Astrocyte (in vitro differentiated cells and primary cell): ENCODE measurements at regions not wholly inside any gene's neighbourhood (a gene's known extent, or its start where the extent isn't known, plus 50 kb on each side); places are given as distances from the start of the nearest gene placed in this dataset.

Experiments used
- DNase-seq: peaks from one replicate; pipeline ENCODE4 v3.0.0-alpha.2; 2010; ENCODE audit warnings: low read depth
- FAIRE-seq: peaks from 2 replicates; lab custom pipeline; 2011; peaks lifted over from hg19 to GRCh38; lab: Jason Lieb, UNC
- H2AFZ ChIP-seq: 2 replicates; pipeline ENCODE4 v1.6.0; 2012; ENCODE audit warnings: low read depth, low read length, inconsistent platforms
- H3K27ac ChIP-seq: 2 replicates; pipeline ENCODE4 v1.5.1; 2011; ENCODE audit warnings: low read depth, low read length, inconsistent platforms
- H3K27me3 ChIP-seq: 2 replicates; pipeline ENCODE4 v1.6.0; 2011; ENCODE audit warnings: low read length, inconsistent platforms; ENCODE audit not compliant: insufficient read depth
- H3K36me3 ChIP-seq: 2 replicates; pipeline ENCODE4 v1.5.1; 2011; ENCODE audit warnings: low read length, inconsistent platforms; ENCODE audit not compliant: insufficient read depth
- H3K4me1 ChIP-seq: 2 replicates; pipeline ENCODE4 v1.5.1; 2011; ENCODE audit warnings: low read length, inconsistent platforms; ENCODE audit not compliant: insufficient read depth
- H3K4me2 ChIP-seq: 2 replicates; pipeline ENCODE4 v1.6.0; 2012; ENCODE audit warnings: low read length, inconsistent platforms
- H3K4me3 ChIP-seq: 2 replicates; pipeline ENCODE4 v1.5.1; 2011; ENCODE audit warnings: low read depth, mild to moderate bottlenecking, low read length, inconsistent platforms; ENCODE audit not compliant: insufficient read depth
- H3K79me2 ChIP-seq: 2 replicates; pipeline ENCODE4 v1.6.0; 2012; ENCODE audit warnings: mild to moderate bottlenecking, low read length, inconsistent platforms; ENCODE audit not compliant: insufficient read depth
- H3K9ac ChIP-seq: 2 replicates; pipeline ENCODE4 v1.6.0; 2012; ENCODE audit warnings: mild to moderate bottlenecking, low read length, inconsistent platforms
- H3K9me3 ChIP-seq: 2 replicates; pipeline ENCODE4 v1.5.1; 2012; ENCODE audit warnings: low read depth, mild to moderate bottlenecking, low read length, inconsistent platforms; ENCODE audit not compliant: insufficient read depth
- H4K20me1 ChIP-seq: 2 replicates; pipeline ENCODE4 v1.6.0; 2012; ENCODE audit warnings: low read length, inconsistent platforms; ENCODE audit not compliant: insufficient read depth
- H3K27ac Mint-ChIP-seq: one replicate; pipeline ENCODE4 v1.8.0; 2021; ENCODE audit warnings: mild to moderate bottlenecking, mixed read lengths; ENCODE audit not compliant: unreplicated experiment
- H3K27me3 Mint-ChIP-seq: one replicate; pipeline ENCODE4 v1.8.0; 2021; ENCODE audit warnings: low read depth, mixed read lengths; ENCODE audit not compliant: unreplicated experiment
- H3K36me3 Mint-ChIP-seq: one replicate; pipeline ENCODE4 v1.8.0; 2021; ENCODE audit warnings: low read depth, mixed read lengths; ENCODE audit not compliant: unreplicated experiment
- H3K4me1 Mint-ChIP-seq: one replicate; pipeline ENCODE4 v1.8.0; 2021; ENCODE audit warnings: low read depth, mixed read lengths; ENCODE audit not compliant: unreplicated experiment
- H3K4me3 Mint-ChIP-seq: one replicate; pipeline ENCODE4 v1.8.0; 2021; ENCODE audit warnings: mild to moderate bottlenecking, moderate library complexity, mixed read lengths; ENCODE audit not compliant: unreplicated experiment
- H3K9me3 Mint-ChIP-seq: one replicate; pipeline ENCODE4 v1.8.0; 2021; ENCODE audit warnings: mild to moderate bottlenecking, mixed read lengths; ENCODE audit not compliant: unreplicated experiment
- EZH2 ChIP-seq: IDR thresholded peaks from 2 replicates; pipeline ENCODE4 v1.6.1; 2012; ENCODE audit warnings: mild to moderate bottlenecking, low read length, inconsistent platforms; ENCODE audit not compliant: insufficient read depth
- TF ChIP-seq, protein P1 (sequence below): IDR thresholded peaks from 2 replicates; pipeline ENCODE4 v1.5.1; 2011; ENCODE audit warnings: low read depth, mild to moderate bottlenecking, inconsistent platforms, low read length, moderate library complexity; ENCODE audit not compliant: insufficient read depth

GRCh38 chr2:48048476-48049171 is 142.3 kb upstream of the FBXO11 start:
- Mint-ChIP-seq H3K27ac (no peak overlapping the region), H3K27me3 (no peaks in the 10 kb centered on the region), H3K4me3 (no peak overlapping the region), H3K9me3 (peaks cover 2% of the 10 kb centered on the region), H3K4me1 (peaks cover 7% of the 10 kb centered on the region), H3K36me3 (no peaks in the 10 kb centered on the region)
- H3K27me3 ChIP-seq = no peaks in the 10 kb centered on the region
- no peaks in the 10 kb centered on the region for H3K36me3 ChIP-seq
- no peak overlapping the region for H3K9ac ChIP-seq
- H3K4me2 ChIP-seq = no peak overlapping the region
- TF ChIP-seq, protein P1, sequence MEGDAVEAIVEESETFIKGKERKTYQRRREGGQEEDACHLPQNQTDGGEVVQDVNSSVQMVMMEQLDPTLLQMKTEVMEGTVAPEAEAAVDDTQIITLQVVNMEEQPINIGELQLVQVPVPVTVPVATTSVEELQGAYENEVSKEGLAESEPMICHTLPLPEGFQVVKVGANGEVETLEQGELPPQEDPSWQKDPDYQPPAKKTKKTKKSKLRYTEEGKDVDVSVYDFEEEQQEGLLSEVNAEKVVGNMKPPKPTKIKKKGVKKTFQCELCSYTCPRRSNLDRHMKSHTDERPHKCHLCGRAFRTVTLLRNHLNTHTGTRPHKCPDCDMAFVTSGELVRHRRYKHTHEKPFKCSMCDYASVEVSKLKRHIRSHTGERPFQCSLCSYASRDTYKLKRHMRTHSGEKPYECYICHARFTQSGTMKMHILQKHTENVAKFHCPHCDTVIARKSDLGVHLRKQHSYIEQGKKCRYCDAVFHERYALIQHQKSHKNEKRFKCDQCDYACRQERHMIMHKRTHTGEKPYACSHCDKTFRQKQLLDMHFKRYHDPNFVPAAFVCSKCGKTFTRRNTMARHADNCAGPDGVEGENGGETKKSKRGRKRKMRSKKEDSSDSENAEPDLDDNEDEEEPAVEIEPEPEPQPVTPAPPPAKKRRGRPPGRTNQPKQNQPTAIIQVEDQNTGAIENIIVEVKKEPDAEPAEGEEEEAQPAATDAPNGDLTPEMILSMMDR = no peak
- TF ChIP-seq EZH2 = no peak
- FAIRE-seq (no peak), DNase-seq (no peak)
- H2AFZ ChIP-seq = no peak overlapping the region
- no peak overlapping the region for H3K27ac ChIP-seq
- no peaks in the 10 kb centered on the region for H3K79me2 ChIP-seq
- H3K9me3 ChIP-seq = no peaks in the 10 kb centered on the region
- no peak overlapping the region for H3K4me3 ChIP-seq
- no peaks in the 10 kb centered on the region for H4K20me1 ChIP-seq
- no peaks in the 10 kb centered on the region for H3K4me1 ChIP-seq

DNA sequence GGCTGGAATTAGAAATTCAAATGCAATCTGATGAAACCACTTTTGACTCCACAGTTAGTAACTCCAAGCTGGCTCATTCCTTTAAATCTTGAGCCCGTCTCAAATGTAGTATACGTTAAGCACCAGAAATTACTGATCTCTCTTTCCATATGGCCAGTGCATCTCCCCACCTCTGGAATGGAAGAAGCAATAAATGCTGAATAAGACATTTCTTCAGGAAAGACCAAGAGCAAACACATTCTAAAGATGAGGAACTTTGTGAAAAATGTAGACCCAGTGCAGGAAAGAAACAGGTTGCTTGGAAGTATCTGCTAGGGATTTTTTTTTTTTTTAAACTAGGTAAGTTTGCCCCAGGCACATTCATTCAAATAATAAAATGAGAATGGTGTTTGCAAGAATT is 143.1 kb upstream of the FBXO11 start:
- H4K20me1 ChIP-seq = no peaks in the 10 kb centered on the region
- H3K4me3 ChIP-seq = no peak overlapping the region
- H3K9me3 Mint-ChIP-seq = peaks cover 4% of the 10 kb centered on the region
- no peak for DNase-seq
- no peak overlapping the region for H3K4me3 Mint-ChIP-seq
- no peaks in the 10 kb centered on the region for H3K36me3 ChIP-seq
- H2AFZ ChIP-seq = no peak overlapping the region
- H3K79me2 ChIP-seq = no peaks in the 10 kb centered on the region
- TF ChIP-seq, protein P1 = no peak
- no peak for TF ChIP-seq EZH2
- H3K4me1 Mint-ChIP-seq = peaks cover 5% of the 10 kb centered on the region
- no peak overlapping the region for H3K9ac ChIP-seq
- H3K4me2 ChIP-seq = no peak overlapping the region
- no peak overlapping the region for H3K27ac ChIP-seq
- no peaks in the 10 kb centered on the region for H3K36me3 Mint-ChIP-seq
- no peaks in the 10 kb centered on the region for H3K9me3 ChIP-seq
- H3K4me1 ChIP-seq = no peaks in the 10 kb centered on the region
- H3K27ac Mint-ChIP-seq = no peak overlapping the region
- H3K27me3 Mint-ChIP-seq = no peaks in the 10 kb centered on the region
- FAIRE-seq = no peak
- H3K27me3 ChIP-seq = no peaks in the 10 kb centered on the region

GRCh38 chr2:48050711-48051110 is 144.4 kb upstream of the FBXO11 start:
- no peak overlapping the region for H2AFZ ChIP-seq
- H3K36me3 Mint-ChIP-seq = no peaks in the 10 kb centered on the region
- no peaks in the 10 kb centered on the region for H3K27me3 ChIP-seq
- no peak overlapping the region for H3K27ac Mint-ChIP-seq
- H3K9me3 ChIP-seq = no peaks in the 10 kb centered on the region
- no peaks in the 10 kb centered on the region for H3K36me3 ChIP-seq
- peaks cover 4% of the 10 kb centered on the region for H3K9me3 Mint-ChIP-seq
- H3K4me3 ChIP-seq = no peak overlapping the region
- H4K20me1 ChIP-seq = no peaks in the 10 kb centered on the region
- no peak overlapping the region for H3K27ac ChIP-seq
- H3K4me2 ChIP-seq = no peak overlapping the region
- H3K27me3 Mint-ChIP-seq = no peaks in the 10 kb centered on the region
- H3K4me1 Mint-ChIP-seq = peaks cover 5% of the 10 kb centered on the region
- no peaks in the 10 kb centered on the region for H3K4me1 ChIP-seq
- H3K9ac ChIP-seq = no peak overlapping the region
- FAIRE-seq (no peak), DNase-seq (no peak)
- no peaks in the 10 kb centered on the region for H3K79me2 ChIP-seq
- TF ChIP-seq, protein P1 = no peak
- no peak for TF ChIP-seq EZH2
- no peak overlapping the region for H3K4me3 Mint-ChIP-seq
